Neuron (in vitro differentiated cells): ENCODE measurements at regions not wholly inside any gene's neighbourhood (a gene's known extent, or its start where the extent isn't known, plus 50 kb on each side); places are given as distances from the start of the nearest gene placed in this dataset.

Experiments
- H2AFZ ChIP-seq: one replicate; pipeline ENCODE4 v1.6.1; 2013; ENCODE audit warnings: low read depth, mild to moderate bottlenecking, inconsistent platforms, low read length, moderate library complexity
- H3K27me3 ChIP-seq: one replicate; pipeline ENCODE4 v1.6.1; 2013; ENCODE audit warnings: low read length; ENCODE audit not compliant: insufficient read depth
- H3K36me3 ChIP-seq: one replicate; pipeline ENCODE4 v1.6.1; 2013; ENCODE audit warnings: low read length; ENCODE audit not compliant: insufficient read depth
- H3K4me1 ChIP-seq: one replicate; pipeline ENCODE4 v1.6.1; 2013; ENCODE audit warnings: low read length; ENCODE audit not compliant: insufficient read depth
- H3K4me3 ChIP-seq: 2 replicates; pipeline ENCODE4 v1.5.1; 2013; ENCODE audit warnings: mild to moderate bottlenecking, low read length, moderate library complexity
- H3K9me3 ChIP-seq: one replicate; pipeline ENCODE4 v1.6.1; 2013; ENCODE audit warnings: low read length

- H3K9me3 ChIP-seq: no peaks in the 10 kb centered on the region
Measured at GRCh38 chr4:63841266-63841665, 568.0 kb downstream of the TECRL start.

DNA sequence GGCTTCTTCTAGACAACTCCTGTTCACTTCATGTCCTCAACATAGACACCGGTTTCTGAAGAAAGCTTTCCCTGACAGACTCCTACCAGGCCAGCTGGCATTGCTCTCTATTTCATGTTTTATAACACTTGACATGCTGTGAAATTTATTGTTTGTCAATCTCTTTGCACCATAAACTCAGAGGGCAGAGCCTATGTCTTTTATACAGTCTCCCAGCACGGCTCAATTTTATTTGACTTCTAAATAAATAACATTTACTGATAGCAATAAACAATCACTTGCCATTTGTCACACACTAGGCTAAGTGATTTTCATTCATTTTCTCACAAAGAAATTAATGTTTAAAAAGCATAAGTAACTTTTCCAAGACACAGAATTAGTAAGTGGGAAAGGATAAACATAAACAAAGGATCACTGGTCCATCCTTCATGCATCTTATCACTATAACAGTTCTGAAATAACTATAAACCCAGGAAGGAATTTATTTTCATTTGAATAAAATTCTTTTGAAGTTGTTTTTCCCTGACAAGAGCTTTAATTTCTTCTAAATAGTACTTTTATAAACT is 577.6 kb downstream of the TECRL start:
- Histone ChIP-seq H3K36me3 (no peaks in the 10 kb centered on the region), H3K4me3 (no peak overlapping the region), H3K27me3 (no peaks in the 10 kb centered on the region), H2AFZ (no peak overlapping the region), H3K9me3 (no peaks in the 10 kb centered on the region), H3K4me1 (no peaks in the 10 kb centered on the region)

More at GRCh38 chr4:63841266-63841665, 568.0 kb downstream of the TECRL start:
- Histone ChIP-seq H3K27me3 (no peaks in the 10 kb centered on the region), H2AFZ (no peak overlapping the region), H3K4me3 (no peak overlapping the region), H3K36me3 (no peaks in the 10 kb centered on the region), H3K4me1 (no peaks in the 10 kb centered on the region)

DNA sequence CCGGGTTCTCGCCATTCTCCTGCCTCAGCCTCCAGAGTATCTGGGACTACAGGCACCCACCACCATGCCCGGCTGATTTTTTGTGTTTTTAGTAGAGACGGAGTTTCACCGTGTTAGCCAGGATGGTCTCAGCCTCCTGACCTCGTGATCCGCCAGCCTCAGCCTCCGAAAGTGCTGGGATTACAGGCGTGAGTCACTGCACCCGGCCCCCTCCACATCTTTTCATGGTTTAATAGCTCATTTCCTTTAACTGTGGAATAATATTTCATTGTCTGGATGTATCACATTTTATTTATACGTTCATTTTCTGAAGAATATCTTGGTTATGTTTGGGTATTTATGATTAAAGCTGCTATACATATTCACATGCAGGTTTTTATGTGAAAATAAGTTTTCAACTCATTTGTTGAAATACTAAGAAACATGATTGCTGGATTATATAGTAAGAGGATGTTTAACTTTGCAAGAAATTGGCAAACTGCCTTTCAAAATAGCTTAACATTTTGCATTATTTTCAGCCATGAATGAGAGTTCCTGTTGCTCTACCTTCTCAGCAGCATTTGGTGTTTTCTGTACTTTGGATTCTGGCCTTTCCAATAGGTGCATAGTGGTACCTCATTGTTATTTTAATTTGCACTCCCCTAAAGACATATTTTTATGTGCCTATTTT is 591.9 kb downstream of the TECRL start:
- no peaks in the 10 kb centered on the region for H3K36me3 ChIP-seq
- H2AFZ ChIP-seq: no peak overlapping the region
- no peaks in the 10 kb centered on the region for H3K9me3 ChIP-seq
- no peak overlapping the region for H3K4me3 ChIP-seq
- no peaks in the 10 kb centered on the region for H3K27me3 ChIP-seq
- H3K4me1 ChIP-seq: no peaks in the 10 kb centered on the region

DNA sequence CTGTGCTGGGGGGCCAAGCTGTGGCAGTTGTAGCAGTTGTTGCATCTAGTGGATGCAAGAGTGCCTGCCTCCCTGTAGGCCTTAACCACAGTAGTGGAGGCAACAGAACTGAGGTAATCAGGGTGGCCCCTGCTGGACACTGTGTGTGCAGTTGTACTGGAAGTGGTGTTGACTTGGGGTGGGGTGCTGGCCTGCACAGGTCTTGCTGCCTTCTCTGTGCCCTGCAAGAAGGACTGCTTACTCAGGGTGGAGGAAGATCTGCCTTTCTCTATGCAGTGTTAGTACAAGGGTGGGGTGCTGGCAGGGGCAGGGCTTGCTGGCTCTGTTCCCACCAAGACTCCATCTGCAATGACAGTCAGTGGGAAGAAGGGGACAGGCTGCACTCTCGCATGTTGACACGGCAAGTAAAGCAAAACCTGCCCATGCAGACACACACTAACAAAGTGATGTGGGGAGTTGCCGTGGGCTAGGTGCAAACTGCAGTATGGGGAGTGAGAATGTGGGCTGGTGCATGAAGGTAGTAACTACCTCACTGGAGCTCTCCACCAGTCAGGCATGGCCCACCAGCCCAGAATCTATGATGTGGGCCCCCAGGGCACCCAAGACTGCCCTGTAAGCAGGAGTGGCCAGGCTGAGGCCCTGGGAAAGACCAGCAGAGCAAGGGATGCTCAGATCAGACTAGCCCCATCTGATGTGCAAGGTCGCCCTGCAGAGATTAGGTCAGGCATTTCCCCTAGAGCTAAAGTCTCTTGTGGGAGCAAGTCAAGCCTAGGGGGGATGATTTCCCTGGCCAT is 594.9 kb downstream of the TECRL start:
- Histone ChIP-seq H3K9me3 (no peaks in the 10 kb centered on the region), H3K4me1 (no peaks in the 10 kb centered on the region), H3K27me3 (no peaks in the 10 kb centered on the region), H2AFZ (no peak overlapping the region), H3K36me3 (no peaks in the 10 kb centered on the region), H3K4me3 (no peak overlapping the region)

GRCh38 chr4:63799166-63799565 is 610.1 kb downstream of the TECRL start:
- H2AFZ ChIP-seq: no peak overlapping the region
- H3K36me3 ChIP-seq: no peaks in the 10 kb centered on the region
- no peak overlapping the region for H3K4me3 ChIP-seq
- no peaks in the 10 kb centered on the region for H3K9me3 ChIP-seq
- no peaks in the 10 kb centered on the region for H3K4me1 ChIP-seq
- no peaks in the 10 kb centered on the region for H3K27me3 ChIP-seq

- H2AFZ ChIP-seq: no peak overlapping the region
- H3K36me3 ChIP-seq: no peaks in the 10 kb centered on the region
- no peak overlapping the region for H3K4me3 ChIP-seq
- H3K4me1 ChIP-seq: no peaks in the 10 kb centered on the region
- H3K9me3 ChIP-seq: no peaks in the 10 kb centered on the region
- no peaks in the 10 kb centered on the region for H3K27me3 ChIP-seq
Measured at GRCh38 chr4:63795301-63795700, 613.9 kb downstream of the TECRL start.

DNA sequence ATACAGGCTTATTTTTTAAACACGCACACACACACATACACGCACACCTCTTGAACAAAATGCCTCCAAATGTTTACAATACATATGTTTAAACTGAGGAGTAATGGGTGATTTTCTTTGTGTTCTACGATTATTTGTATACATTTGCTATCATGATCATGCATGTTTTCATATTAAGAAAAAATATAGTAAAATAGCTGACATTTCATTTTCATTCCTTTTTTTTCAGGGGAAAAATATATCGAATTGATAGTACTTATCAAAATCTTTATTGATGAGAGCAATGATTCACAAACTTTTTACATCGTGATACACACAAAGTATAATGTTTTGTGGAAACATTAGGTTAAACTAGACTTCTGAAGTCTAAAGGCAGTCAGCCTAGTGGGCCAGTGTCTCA is 618.9 kb downstream of the TECRL start:
- Histone ChIP-seq H3K27me3 (no peaks in the 10 kb centered on the region), H3K9me3 (no peaks in the 10 kb centered on the region), H3K36me3 (no peaks in the 10 kb centered on the region), H3K4me3 (no peak overlapping the region), H3K4me1 (peaks cover 3% of the 10 kb centered on the region), H2AFZ (no peak overlapping the region)

DNA sequence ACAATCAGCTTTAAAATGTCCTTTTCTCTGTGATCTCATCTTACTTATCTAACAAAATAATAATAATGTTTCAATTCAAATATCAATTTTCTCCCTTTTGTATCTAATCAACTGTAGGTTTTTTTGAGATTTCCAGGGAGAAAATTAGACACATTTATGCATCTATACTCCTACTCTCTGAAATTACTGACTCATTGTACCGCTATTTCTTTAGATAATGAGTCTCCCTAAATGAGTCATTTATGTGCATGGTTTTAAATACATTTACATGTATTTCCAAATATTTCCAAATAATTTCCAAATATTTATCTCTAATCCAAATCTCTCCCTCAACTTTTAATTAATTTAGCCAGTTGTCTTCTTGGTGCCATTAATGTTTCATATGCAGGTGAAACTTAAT is 621.0 kb downstream of the TECRL start:
- Histone ChIP-seq H3K9me3 (no peaks in the 10 kb centered on the region), H2AFZ (no peak overlapping the region), H3K36me3 (no peaks in the 10 kb centered on the region)

DNA sequence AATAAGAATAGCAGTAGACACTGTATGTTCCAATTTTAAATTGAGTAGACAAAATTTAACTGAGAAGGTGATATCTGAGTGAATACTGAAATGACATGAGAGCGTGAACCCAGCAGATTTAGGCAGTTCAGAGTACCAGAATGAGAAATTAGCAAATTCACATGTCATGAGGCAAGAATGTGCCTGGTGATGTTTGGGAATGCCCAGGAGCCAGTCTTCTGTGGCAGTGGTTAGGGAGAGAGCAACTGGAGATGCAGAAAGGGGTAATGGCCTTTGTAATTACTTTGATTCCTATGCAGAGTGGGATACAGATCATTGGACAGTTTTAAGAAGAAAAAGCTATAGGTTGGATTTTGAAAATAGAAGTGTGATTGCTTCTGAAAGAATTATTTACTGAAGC is 621.9 kb downstream of the TECRL start:
- no peaks in the 10 kb centered on the region for H3K9me3 ChIP-seq

More for the DNA sequence above, 621.0 kb downstream of the TECRL start:
- Histone ChIP-seq H3K27me3 (no peaks in the 10 kb centered on the region), H3K4me3 (no peak overlapping the region), H3K4me1 (peaks cover 3% of the 10 kb centered on the region)

DNA sequence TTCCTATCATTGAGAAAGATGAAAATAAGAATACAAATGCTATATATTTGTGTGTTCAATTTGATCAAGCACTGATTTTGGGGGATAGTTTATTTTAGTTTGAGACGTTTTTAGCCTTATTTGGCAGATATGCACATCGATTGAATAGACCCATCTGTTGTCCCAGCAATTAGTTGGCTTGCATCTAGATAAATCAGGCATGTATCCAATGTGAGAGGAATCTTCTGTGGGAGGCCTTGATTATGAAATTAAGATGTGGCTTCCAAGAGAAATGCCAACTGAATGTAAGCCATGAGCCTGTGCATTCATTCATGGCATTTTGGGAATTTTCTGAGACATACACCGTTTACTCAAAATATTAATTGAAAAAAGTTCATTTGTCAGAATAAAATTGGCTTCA is 623.1 kb downstream of the TECRL start:
- Histone ChIP-seq H3K4me3 (no peak overlapping the region), H3K36me3 (no peaks in the 10 kb centered on the region), H2AFZ (no peak overlapping the region), H3K27me3 (no peaks in the 10 kb centered on the region), H3K9me3 (no peaks in the 10 kb centered on the region), H3K4me1 (peaks cover 3% of the 10 kb centered on the region)

More for the DNA sequence above, 621.9 kb downstream of the TECRL start:
- H2AFZ ChIP-seq: no peak overlapping the region
- peaks cover 3% of the 10 kb centered on the region for H3K4me1 ChIP-seq
- H3K36me3 ChIP-seq: no peaks in the 10 kb centered on the region
- H3K4me3 ChIP-seq: no peak overlapping the region
- H3K27me3 ChIP-seq: no peaks in the 10 kb centered on the region

- Histone ChIP-seq H2AFZ (no peak overlapping the region), H3K4me3 (no peak overlapping the region), H3K9me3 (no peaks in the 10 kb centered on the region), H3K27me3 (no peaks in the 10 kb centered on the region), H3K4me1 (peaks cover 3% of the 10 kb centered on the region), H3K36me3 (no peaks in the 10 kb centered on the region)
Measured at GRCh38 chr4:63784822-63785221, 624.4 kb downstream of the TECRL start.

GRCh38 chr4:63777601-63778000 is 631.6 kb downstream of the TECRL start:
- Histone ChIP-seq H2AFZ (no peak overlapping the region), H3K9me3 (no peaks in the 10 kb centered on the region), H3K4me3 (no peak overlapping the region), H3K36me3 (no peaks in the 10 kb centered on the region), H3K27me3 (no peaks in the 10 kb centered on the region), H3K4me1 (no peaks in the 10 kb centered on the region)

GRCh38 chr4:63764400-63764799 is 644.9 kb downstream of the TECRL start:
- Histone ChIP-seq H3K4me1 (no peaks in the 10 kb centered on the region), H3K4me3 (no peak overlapping the region), H3K27me3 (no peaks in the 10 kb centered on the region), H3K9me3 (no peaks in the 10 kb centered on the region), H2AFZ (no peak overlapping the region), H3K36me3 (no peaks in the 10 kb centered on the region)
